LNCaP clone FGC (cell line): ENCODE measurements at regions not wholly inside any gene's neighbourhood (a gene's known extent, or its start where the extent isn't known, plus 50 kb on each side); places are given as distances from the start of the nearest gene placed in this dataset.
"Not testable (repeated sequence)": the region's sequence is repeated elsewhere in the genome, so short reads cannot be mapped to it uniquely, and the experiment has no call there.

Experiments used
- DNase-seq: peaks from one replicate; pipeline ENCODE4 v3.0.0-alpha.2; 2011; ENCODE audit warnings: low read depth
- H3K4me3 ChIP-seq: 2 replicates; pipeline ENCODE4 v1.5.1; 2011; ENCODE audit warnings: mild to moderate bottlenecking, low read depth, low read length, control low read depth
- CTCF ChIP-seq: IDR thresholded peaks from 2 replicates; pipeline ENCODE4 v1.5.1; 2012; ENCODE audit warnings: mild to moderate bottlenecking; ENCODE audit not compliant: control insufficient read depth, insufficient read depth; ENCODE audit errors: extremely low read depth

DNA sequence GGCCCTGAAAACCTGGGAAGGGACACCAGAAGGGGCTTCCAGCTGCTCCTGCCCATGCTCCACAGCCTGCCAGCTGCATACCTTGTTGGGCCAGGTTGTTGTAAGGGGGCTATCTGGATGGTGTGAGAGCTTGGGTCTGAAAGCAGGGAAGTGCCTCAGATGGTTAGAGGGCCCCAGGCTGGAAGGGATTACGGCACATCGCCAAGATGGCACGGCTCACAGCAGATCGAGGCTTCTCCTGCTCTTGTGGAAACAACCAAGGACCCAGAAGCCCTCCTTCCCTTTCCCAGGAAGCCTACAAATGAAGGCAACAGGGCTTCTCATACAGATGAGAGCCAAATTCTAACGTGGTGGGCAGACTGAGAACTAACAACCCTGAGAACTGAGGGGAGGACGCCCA, 121.7 kb upstream of the ADCY2 start:
- no peak overlapping the region for H3K4me3 ChIP-seq
- no peak for TF ChIP-seq CTCF
- DNase-seq, result no peak

- DNase-seq, H3K4me3 ChIP-seq: not testable (repeated sequence)
Observed at GRCh38 chr5:7289634-7290033, 106.3 kb upstream of the ADCY2 start.

DNA sequence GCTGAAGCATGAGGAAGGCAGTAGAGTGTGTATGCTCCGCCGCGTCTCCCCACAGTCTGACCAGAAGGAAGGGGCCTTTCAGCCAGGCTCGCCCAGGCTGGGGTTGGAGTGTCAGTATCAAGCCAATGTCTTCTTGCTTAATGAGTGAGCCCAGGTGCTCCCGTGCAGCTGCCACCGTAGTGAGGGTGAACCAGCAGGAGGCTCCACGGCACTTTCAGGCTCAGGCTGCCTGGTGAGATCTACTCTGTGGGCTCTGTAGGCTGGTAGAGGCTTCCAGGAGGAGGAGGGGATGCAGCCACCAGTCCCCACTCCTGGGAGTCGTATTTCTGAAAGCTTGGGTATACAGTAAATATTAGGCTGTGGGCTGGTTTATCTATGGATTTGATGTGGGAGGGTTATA, 98.1 kb upstream of the ADCY2 start:
- H3K4me3 ChIP-seq, DNase-seq: not testable (repeated sequence)

- H3K4me3 ChIP-seq, DNase-seq: not testable (repeated sequence)
Observed at GRCh38 chr5:7299731-7300130, 96.2 kb upstream of the ADCY2 start.

DNA sequence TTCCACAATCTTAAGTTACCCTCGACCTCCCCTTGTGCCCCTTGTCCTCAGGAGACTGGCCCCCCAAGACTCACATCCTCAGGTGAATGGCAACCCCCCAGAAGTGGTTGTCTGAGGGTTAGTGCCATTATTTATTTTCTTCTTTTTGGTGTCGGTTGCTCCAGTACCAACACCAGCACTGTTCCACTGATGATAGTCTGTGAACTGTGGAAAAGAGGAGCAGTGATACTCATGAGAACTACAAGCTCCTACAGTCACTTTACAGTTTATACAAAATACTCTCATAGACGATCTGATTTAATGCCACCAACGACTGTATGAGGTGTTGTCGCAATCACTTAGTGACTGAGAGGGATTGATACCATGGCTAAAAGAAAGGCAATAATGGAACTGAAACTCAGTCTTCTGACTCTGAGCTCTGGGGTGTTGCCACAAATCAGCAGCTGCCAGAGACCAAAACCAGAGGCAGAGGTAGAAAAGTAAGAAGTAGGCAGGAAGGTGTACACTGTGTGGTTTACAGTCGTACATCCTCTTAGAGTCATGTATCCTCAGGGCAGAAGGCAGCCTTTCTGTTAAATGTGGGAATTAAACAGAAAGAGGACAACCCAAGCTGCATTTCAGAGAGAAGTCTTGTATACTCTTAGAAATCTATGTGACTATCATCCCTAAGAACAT, 90.8 kb upstream of the ADCY2 start:
- not testable (repeated sequence) for DNase-seq, H3K4me3 ChIP-seq

DNA sequence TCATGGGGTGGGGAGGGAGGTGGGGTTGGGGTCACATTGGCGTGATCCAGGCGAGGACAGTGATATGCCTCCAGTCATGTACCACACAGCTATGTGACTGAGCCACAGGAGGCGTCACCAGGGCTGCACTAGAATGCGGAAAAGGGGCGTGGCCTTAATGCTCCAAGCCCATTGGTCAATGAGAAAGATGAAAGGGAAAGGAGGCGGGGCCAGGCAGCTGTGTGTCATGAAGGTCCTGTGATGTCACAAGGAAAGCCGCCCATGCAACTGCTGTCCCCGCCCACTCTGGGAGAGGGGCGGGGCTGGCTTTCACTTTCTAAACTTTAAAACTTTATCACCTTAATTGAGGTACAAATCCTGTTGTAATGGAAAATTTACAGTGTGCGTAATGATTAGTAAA, 89.4 kb upstream of the ADCY2 start:
- DNase-seq, H3K4me3 ChIP-seq: not testable (repeated sequence)

DNA sequence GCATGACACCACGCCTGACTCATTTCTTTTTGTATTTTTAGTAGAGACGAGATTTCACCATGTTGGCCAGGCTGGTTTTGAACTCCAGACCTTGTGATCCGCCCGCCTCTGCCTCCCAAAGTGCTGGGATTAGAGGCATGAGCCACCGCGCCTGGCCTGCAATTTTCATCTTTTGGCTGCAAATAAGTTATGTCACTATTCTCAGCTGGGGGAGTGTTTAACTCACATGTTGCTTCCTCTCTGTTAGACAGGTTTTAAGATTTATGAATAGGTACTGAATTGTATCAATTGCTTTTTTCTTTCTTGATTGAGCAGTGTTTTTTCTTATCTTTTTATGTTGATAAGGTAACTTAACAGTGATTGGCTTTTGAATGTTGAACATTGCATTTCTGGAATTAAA, 88.2 kb upstream of the ADCY2 start:
- H3K4me3 ChIP-seq, DNase-seq: not testable (repeated sequence)

DNA sequence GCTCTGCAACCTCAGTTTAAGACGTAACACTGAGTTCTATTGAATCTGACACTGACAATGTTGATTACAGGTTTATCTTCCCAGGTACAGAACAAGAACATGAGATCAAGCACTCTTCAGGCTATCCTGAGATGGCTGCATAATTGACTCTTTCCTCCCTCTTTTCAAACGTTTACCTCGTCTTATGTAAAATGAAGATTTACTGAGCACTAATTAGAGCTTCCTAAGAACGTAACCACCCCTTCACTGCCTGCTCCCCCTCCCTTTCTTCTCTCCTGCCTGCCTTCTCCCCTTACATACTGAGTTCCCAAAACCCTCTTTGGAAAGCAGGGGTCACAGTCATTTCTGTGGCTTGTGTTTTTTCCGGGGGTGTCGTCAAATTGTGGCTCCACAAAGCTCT, 86.2 kb upstream of the ADCY2 start:
- not testable (repeated sequence) for H3K4me3 ChIP-seq, DNase-seq

GRCh38 chr5:7310656-7311055, 85.3 kb upstream of the ADCY2 start:
- not testable (repeated sequence) for DNase-seq, H3K4me3 ChIP-seq

GRCh38 chr5:7315118-7315517, 80.8 kb upstream of the ADCY2 start:
- no peak for TF ChIP-seq CTCF
- DNase-seq, result no peak
- no peak overlapping the region for H3K4me3 ChIP-seq

- H3K4me3 ChIP-seq, result no peak overlapping the region
- no peak for DNase-seq
- TF ChIP-seq CTCF, result no peak
Observed at GRCh38 chr5:7317751-7318150, 78.2 kb upstream of the ADCY2 start.

GRCh38 chr5:7320701-7321301, 75.1 kb upstream of the ADCY2 start:
- no peak for DNase-seq
- TF ChIP-seq CTCF, result no peak
- H3K4me3 ChIP-seq, result no peak overlapping the region
